Common myeloid progenitor, CD34-positive (primary cell): ENCODE measurements at regions not wholly inside any gene's neighbourhood (a gene's known extent, or its start where the extent isn't known, plus 50 kb on each side); places are given as distances from the start of the nearest gene placed in this dataset.

Experiments used
- CTCF ChIA-PET: fragments of 350-600 bp; sonication (Branson Sonifier 250); formaldehyde crosslinking; loops from one replicate; lab custom pipeline; 2021; ENCODE audit warnings: antibody characterized with exemption; lab: Charles Lee
- POLR2A ChIA-PET: fragments of 350-600 bp; sonication (Branson Sonifier 250); formaldehyde crosslinking; loops from one replicate; lab custom pipeline; 2021; ENCODE audit warnings: antibody characterized with exemption; lab: Charles Lee
- DNase-seq, 3 donors: peaks; one replicate each; pipeline versions ENCODE4 v3.0.0 to v3.0.0-alpha.2; 2013
- H3K27ac ChIP-seq, 2 experiments: 1 replicate in 1 of 2; 2 replicates in 1 of 2; pipeline ENCODE4 v1.7.0; 2013; ENCODE audit warnings: inconsistent platforms in 2 of 2, low read length in 2 of 2, mild to moderate bottlenecking in 2 of 2, low read depth in 1 of 2, moderate library complexity in 1 of 2; ENCODE audit not compliant: severe bottlenecking in 2 of 2, insufficient read depth in 1 of 2, poor library complexity in 1 of 2
- H3K27me3 ChIP-seq, 5 experiments: replicated peaks in 2 of 5; 1 replicate in 3 of 5; 2 replicates in 2 of 5; pipeline versions ENCODE4 v1.6.1 to v1.7.0; 2013; ENCODE audit warnings: low read length in 4 of 5, mild to moderate bottlenecking in 2 of 5, moderate library complexity in 2 of 5, inconsistent platforms in 1 of 5; ENCODE audit not compliant: insufficient read depth in 5 of 5, control insufficient read depth in 4 of 5
- H3K36me3 ChIP-seq, 4 experiments: 1 replicate in 2 of 4; 2 replicates in 2 of 4; pipeline versions ENCODE4 v1.6.1 to v1.7.0; 2013; ENCODE audit warnings: low read length in 3 of 4, control low read depth in 1 of 4, mild to moderate bottlenecking in 1 of 4; ENCODE audit not compliant: control insufficient read depth in 4 of 4, insufficient read depth in 4 of 4
- H3K4me1 ChIP-seq, 4 experiments: 1 replicate in 3 of 4; 2 replicates in 1 of 4; pipeline versions ENCODE4 v1.6.1 to v1.7.1; 2013; ENCODE audit warnings: low read length in 3 of 4, mild to moderate bottlenecking in 3 of 4, control low read depth in 1 of 4, inconsistent platforms in 1 of 4, moderate library complexity in 1 of 4; ENCODE audit not compliant: control insufficient read depth in 4 of 4, insufficient read depth in 4 of 4; ENCODE audit errors: control extremely low read depth in 1 of 4
- H3K4me3 ChIP-seq, 7 experiments: 1 replicate in 4 of 7; 2 replicates in 3 of 7; pipeline versions ENCODE4 v1.5.1 to v1.7.0; 2013; ENCODE audit warnings: mild to moderate bottlenecking in 7 of 7, low read length in 6 of 7, moderate library complexity in 6 of 7, inconsistent platforms in 2 of 7, low read depth in 2 of 7, control low read depth in 1 of 7; ENCODE audit not compliant: insufficient read depth in 4 of 7, control insufficient read depth in 1 of 7; ENCODE audit errors: extremely low read depth in 1 of 7
- H3K9me3 ChIP-seq, 5 experiments: 1 replicate in 4 of 5; 2 replicates in 1 of 5; pipeline versions ENCODE4 v1.6.1 to v1.7.1; 2013; ENCODE audit warnings: low read length in 4 of 5, mild to moderate bottlenecking in 2 of 5, inconsistent platforms in 1 of 5, low read depth in 1 of 5, moderate library complexity in 1 of 5; ENCODE audit not compliant: control insufficient read depth in 4 of 5, insufficient read depth in 2 of 5; ENCODE audit errors: control extremely low read depth in 1 of 5
- WGBS: methylation state at CpG from one replicate; pipeline ENCODE4 v1.1.5; 2013; ENCODE audit not compliant: insufficient coverage; 5-methylcytosine and 5-hydroxymethylcytosine counted together

DNA sequence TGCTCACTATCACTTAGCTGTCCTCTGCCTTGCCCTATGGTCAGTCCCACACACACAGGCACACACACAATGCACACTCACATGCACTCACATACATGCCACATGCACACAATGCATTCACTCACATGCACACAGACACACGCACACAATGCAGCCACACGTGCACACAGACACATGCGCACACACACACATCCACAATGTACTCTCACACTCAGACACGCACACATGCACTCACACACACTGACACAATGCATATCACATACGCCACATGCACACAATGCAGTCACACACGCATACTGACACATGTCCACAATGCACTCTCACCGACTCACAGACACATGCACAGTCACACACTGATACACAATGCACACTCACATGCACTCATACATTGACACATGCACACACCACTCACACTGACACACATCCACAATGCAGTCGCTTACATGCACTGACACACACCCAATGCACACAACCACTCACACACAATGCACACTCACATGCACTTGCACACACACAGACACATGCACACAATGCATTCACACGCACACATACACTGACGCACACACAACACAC is 99.7 kb downstream of the ENGASE start:
- Histone ChIP-seq H3K27me3 (peaks cover 0 to 18% (median 0%) of the 10 kb centered on the region in 5 experiments), H3K4me1 (peaks cover 0 to 2% (median 0%) of the 10 kb centered on the region in 4 experiments), H3K27ac (no peak overlapping the region), H3K9me3 (no peaks in the 10 kb centered on the region), H3K4me3 (no peak overlapping the region), H3K36me3 (no peaks in the 10 kb centered on the region)
- DNase-seq = no peak
- 95% methylated on average over 8 of the region's 10 CpGs for WGBS
- ChIA-PET CTCF (no interaction called here), POLR2A (no interaction called here)

DNA sequence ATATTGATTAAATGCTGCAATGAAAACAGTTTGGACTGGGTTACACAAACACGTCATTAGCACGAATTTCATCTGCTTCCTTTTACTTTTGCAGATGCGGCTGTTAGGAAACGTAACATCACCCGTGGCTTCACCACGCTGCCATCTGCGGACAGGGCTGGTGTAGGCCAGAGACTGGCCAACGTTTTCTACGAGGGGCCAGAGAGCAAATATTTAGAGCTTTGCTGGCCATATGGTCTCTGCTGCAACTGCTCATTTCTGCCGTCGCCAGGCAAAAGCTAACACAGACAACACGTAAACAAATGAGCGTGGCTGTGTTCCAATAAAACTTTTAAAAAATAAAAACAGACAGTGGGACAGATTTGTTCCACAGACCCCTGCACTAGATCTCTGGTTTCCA is 96.6 kb downstream of the ENGASE start:
- H3K36me3 ChIP-seq = no peaks in the 10 kb centered on the region
- no peaks in the 10 kb centered on the region for H3K9me3 ChIP-seq
- no peak overlapping the region for H3K4me3 ChIP-seq
- peaks cover 0 to 2% (median 0%) of the 10 kb centered on the region in 4 experiments for H3K4me1 ChIP-seq
- CTCF ChIA-PET = no interaction called here
- POLR2A ChIA-PET = interaction anchor here (0.7 kb wide), 1 partner anchor 29 kb away, joined by 3 read pairs; no protein-coding TSS in a partner anchor
- 87% methylated on average over 13 of the region's 13 CpGs for WGBS
- no peak overlapping the region for H3K27ac ChIP-seq
- H3K27me3 ChIP-seq = peaks cover 0 to 1% (median 0%) of the 10 kb centered on the region in 5 experiments
- no peak for DNase-seq

DNA sequence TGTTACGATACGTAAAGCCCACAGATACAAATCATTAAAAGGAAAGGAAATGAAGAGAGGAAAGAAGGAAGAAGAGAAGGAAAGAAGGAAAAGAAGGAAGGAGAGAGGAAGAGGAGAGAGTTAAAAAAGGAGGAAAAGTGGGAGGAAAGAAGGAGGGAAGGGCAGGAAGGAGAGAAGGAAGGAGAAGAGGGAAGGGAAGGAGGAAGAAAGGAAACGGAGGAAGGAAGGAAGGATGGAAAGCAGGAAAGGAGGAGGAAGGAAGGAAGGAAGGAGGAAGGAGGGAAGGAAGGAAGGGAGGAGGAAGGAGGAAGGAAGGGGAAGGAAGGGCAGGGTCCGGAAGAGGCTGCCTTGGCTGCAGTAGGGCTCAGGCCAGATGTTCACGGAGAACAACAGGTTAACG is 95.2 kb downstream of the ENGASE start:
- H3K4me3 ChIP-seq = no peak overlapping the region
- peaks cover 0 to 1% (median 0%) of the 10 kb centered on the region in 5 experiments for H3K27me3 ChIP-seq
- DNase-seq = no peak
- ChIA-PET CTCF (no interaction called here), POLR2A (no interaction called here)
- WGBS = 93% methylated on average over 6 of the region's 6 CpGs
- peaks cover 0 to 2% (median 0%) of the 10 kb centered on the region in 4 experiments for H3K4me1 ChIP-seq
- H3K36me3 ChIP-seq = no peaks in the 10 kb centered on the region
- H3K27ac ChIP-seq = no peak overlapping the region
- H3K9me3 ChIP-seq = no peaks in the 10 kb centered on the region

DNA sequence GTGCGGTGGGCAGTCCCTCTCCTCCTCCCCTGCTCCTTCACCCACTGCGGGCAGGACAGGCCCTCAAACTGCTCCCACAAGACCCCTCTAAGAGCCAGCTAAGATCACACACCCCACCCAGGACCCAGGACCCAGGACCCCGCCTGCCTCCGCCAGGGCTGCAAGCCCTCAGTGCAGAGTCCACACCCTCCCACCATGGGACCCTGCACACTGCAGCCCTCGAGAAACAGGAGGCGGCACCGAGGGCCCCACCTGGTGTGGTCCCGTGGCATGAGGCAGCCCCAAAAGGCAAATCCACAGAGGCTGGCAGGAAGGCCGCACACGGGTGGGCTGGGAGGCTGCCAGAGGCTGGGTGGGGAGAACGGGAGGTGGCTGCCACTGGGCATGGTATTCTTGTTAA is 94.7 kb downstream of the ENGASE start:
- no peak for DNase-seq
- WGBS = 75% methylated on average over 9 of the region's 11 CpGs

DNA sequence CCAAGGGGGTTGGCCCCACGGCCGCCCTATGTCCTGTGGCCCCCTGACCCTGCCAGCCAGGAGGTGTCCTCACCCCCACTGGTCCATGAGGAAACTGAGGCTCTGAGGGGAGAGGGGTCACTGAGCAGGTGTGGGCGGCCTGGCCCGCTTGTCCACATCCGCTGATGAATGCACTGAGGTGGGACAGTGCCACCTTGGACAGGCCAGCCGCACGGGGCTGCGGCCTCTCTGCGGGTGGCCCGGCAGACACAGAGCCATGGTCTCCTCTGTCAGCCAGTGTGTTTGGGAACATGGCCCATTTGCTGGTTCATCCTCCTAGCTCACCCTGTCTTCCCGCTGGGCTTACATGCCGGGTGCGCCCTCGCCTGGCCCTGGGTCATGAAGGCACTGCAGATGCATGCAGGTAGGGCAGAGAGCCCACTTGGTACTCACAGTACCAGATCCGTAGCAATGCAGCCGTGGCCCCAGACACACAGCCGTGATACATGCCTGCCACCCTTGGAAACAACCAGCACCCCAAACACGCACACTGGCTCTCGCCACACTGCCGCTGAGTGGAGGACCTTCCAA is 93.9 kb downstream of the ENGASE start:
- Histone ChIP-seq H3K36me3 (no peaks in the 10 kb centered on the region), H3K4me1 (no peaks in the 10 kb centered on the region), H3K27ac (no peak overlapping the region), H3K9me3 (no peaks in the 10 kb centered on the region), H3K4me3 (no peak overlapping the region), H3K27me3 (peaks cover 0 to 1% (median 0%) of the 10 kb centered on the region in 5 experiments)
- no peak for DNase-seq
- ChIA-PET CTCF (no interaction called here), POLR2A (no interaction called here)
- WGBS = 95% methylated on average over 20 of the region's 20 CpGs

More for the DNA sequence above, 94.7 kb downstream of the ENGASE start:
- H3K27ac ChIP-seq = no peak overlapping the region
- peaks cover 0 to 1% (median 0%) of the 10 kb centered on the region in 5 experiments for H3K27me3 ChIP-seq
- POLR2A ChIA-PET = no interaction called here
- no peaks in the 10 kb centered on the region for H3K36me3 ChIP-seq
- H3K4me1 ChIP-seq = no peaks in the 10 kb centered on the region
- H3K4me3 ChIP-seq = no peak overlapping the region
- CTCF ChIA-PET = no interaction called here
- no peaks in the 10 kb centered on the region for H3K9me3 ChIP-seq

DNA sequence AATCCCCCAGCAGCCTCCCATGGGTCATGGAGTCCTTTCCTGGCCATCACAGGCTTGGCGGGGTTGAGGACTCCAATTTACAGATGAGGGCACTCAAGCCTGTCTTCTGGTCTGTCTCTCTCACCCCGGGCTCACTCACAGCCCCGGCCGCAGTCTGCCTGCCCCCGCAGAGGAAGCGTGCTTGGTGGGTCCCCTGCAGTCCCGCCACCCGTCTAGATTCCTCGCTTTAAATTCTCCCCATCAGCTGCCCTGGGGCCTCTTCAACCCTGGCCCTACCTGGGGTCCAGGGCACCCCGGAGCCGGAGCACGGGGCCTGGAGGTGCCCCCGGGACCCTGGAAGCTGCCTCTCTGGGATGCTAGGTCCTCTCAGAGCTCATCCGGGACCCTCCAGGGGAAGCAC is 92.9 kb downstream of the ENGASE start:
- ChIA-PET POLR2A (no interaction called here), CTCF (no interaction called here)
- peaks cover 0 to 1% (median 0%) of the 10 kb centered on the region in 5 experiments for H3K27me3 ChIP-seq
- no peaks in the 10 kb centered on the region for H3K36me3 ChIP-seq
- no peak overlapping the region for H3K4me3 ChIP-seq
- whole genome bisulfite sequencing = 87% methylated on average over 9 of the region's 14 CpGs
- no peak for DNase-seq
- no peaks in the 10 kb centered on the region for H3K9me3 ChIP-seq
- no peak overlapping the region for H3K27ac ChIP-seq
- no peaks in the 10 kb centered on the region for H3K4me1 ChIP-seq

DNA sequence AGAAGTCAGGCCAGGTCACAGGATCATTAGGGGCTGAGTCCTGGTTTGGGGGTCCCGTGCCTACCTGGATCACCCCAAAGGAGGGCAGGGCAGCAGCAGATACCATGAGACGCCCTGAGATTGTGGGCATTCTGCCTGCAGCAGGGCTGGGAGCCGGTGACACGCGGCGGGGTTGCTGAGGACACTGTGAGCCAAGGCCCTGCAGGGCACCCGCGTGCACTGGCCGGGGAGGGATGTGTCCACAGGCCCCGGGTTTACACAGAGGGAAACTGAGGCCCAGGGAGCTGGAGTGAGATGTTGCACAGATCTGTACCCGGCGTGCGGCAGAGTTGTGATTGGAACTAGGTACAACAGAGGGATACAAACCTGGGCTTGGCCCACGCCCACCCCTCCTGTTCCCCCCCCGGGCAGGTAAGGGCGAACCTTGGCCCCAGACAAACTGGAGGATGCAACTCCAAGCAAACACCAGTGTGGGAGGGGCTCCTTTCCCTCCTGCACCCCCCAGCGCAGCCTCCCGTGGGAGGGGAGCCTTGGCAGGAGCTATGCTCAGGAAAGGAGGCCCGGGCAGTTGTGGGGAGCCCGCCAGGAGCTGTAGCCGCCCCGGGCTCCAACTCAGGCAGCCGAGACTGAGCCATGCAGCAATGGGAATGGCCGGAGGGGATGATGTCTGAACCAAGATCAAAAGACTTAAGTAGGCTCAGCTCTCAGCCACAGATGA is 91.3 kb downstream of the ENGASE start:
- CTCF ChIA-PET = no interaction called here
- 90% methylated on average over 21 of the region's 24 CpGs for WGBS

More for the DNA sequence above, 91.3 kb downstream of the ENGASE start:
- Histone ChIP-seq H3K27ac (no peak overlapping the region), H3K9me3 (no peaks in the 10 kb centered on the region), H3K36me3 (no peaks in the 10 kb centered on the region), H3K4me3 (no peak overlapping the region), H3K27me3 (peaks cover 0 to 1% (median 0%) of the 10 kb centered on the region in 5 experiments), H3K4me1 (peaks cover 0 to 9% (median 6%) of the 10 kb centered on the region in 4 experiments)
- POLR2A ChIA-PET = no interaction called here
- DNase-seq = no peak
